Suppressor macrophage treated with lipopolysaccharide for 4 hours (primary cell): ENCODE measurements at regions not wholly inside any gene's neighbourhood (a gene's known extent, or its start where the extent isn't known, plus 50 kb on each side); places are given as distances from the start of the nearest gene placed in this dataset.
"Not testable (repeated sequence)": the region's sequence is repeated elsewhere in the genome, so short reads cannot be mapped to it uniquely, and the experiment has no call there.

Experiments
- DNase-seq: peaks from one replicate; pipeline ENCODE4 v3.0.0-alpha.2; 2020

GRCh38 chr12:73585136-73585535 is 952.5 kb upstream of the ATXN7L3B start:
- no peak for DNase-seq

GRCh38 chr12:73589220-73589619 is 948.4 kb upstream of the ATXN7L3B start:
- no peak for DNase-seq

GRCh38 chr12:73598626-73599025 is 939.0 kb upstream of the ATXN7L3B start:
- DNase-seq, result no peak

GRCh38 chr12:73599268-73599667 is 938.4 kb upstream of the ATXN7L3B start:
- no peak for DNase-seq

GRCh38 chr12:73605925-73606324 is 931.7 kb upstream of the ATXN7L3B start:
- DNase-seq, result not testable (repeated sequence)

- DNase-seq, result no peak
These were observed 925.1 kb upstream of the ATXN7L3B start for GRCh38 chr12:73612551-73612950.

- no peak for DNase-seq
These were observed 914.2 kb upstream of the ATXN7L3B start for GRCh38 chr12:73623421-73623820.

GRCh38 chr12:73625226-73625625 is 912.4 kb upstream of the ATXN7L3B start:
- DNase-seq, result no peak

- DNase-seq, result no peak
These were observed 908.5 kb upstream of the ATXN7L3B start for GRCh38 chr12:73629171-73629570.

- no peak for DNase-seq
These were observed 907.5 kb upstream of the ATXN7L3B start for GRCh38 chr12:73629893-73630831.

GRCh38 chr12:73632191-73632590 is 905.4 kb upstream of the ATXN7L3B start:
- DNase-seq, result no peak

- no peak for DNase-seq
These were observed 905.0 kb upstream of the ATXN7L3B start for GRCh38 chr12:73632661-73633060.

- DNase-seq, result not testable (repeated sequence)
These were observed 898.2 kb upstream of the ATXN7L3B start for GRCh38 chr12:73639397-73639796.

GRCh38 chr12:73656375-73656774 is 881.3 kb upstream of the ATXN7L3B start:
- no peak for DNase-seq

- no peak for DNase-seq
These were observed 877.8 kb upstream of the ATXN7L3B start for GRCh38 chr12:73659802-73660201.

- no peak for DNase-seq
These were observed 872.4 kb upstream of the ATXN7L3B start for GRCh38 chr12:73665193-73665592.

- not testable (repeated sequence) for DNase-seq
These were observed 866.1 kb upstream of the ATXN7L3B start for GRCh38 chr12:73671550-73671949.

- DNase-seq, result no peak
These were observed 859.9 kb upstream of the ATXN7L3B start for GRCh38 chr12:73677520-73678291.

GRCh38 chr12:73678335-73678734 is 859.3 kb upstream of the ATXN7L3B start:
- no peak for DNase-seq

- no peak for DNase-seq
These were observed 838.3 kb upstream of the ATXN7L3B start for GRCh38 chr12:73699318-73699717.

- DNase-seq, result no peak
These were observed 823.0 kb upstream of the ATXN7L3B start for GRCh38 chr12:73714655-73715054.

- not testable (repeated sequence) for DNase-seq
These were observed 821.5 kb upstream of the ATXN7L3B start for GRCh38 chr12:73716143-73716542.

GRCh38 chr12:73719223-73719622 is 818.4 kb upstream of the ATXN7L3B start:
- no peak for DNase-seq

- DNase-seq, result no peak
These were observed 810.8 kb upstream of the ATXN7L3B start for GRCh38 chr12:73726881-73727280.
